SKM-1 (cell line): ENCODE measurements at regions not wholly inside any gene's neighbourhood (a gene's known extent, or its start where the extent isn't known, plus 50 kb on each side); places are given as distances from the start of the nearest gene placed in this dataset.

Experiments used
- DNase-seq: peaks from one replicate; lab custom pipeline; 2025; ENCODE audit not compliant: unreplicated experiment; lab: John Stamatoyannopoulos, UW

GRCh38 chr6:169083508-169083874 lies 170.2 kb downstream of the THBS2 start:
- DNase-seq: no peak

GRCh38 chr6:169082817-169083507 lies 170.7 kb downstream of the THBS2 start:
- DNase-seq: no peak

GRCh38 chr6:169082093-169082492 lies 171.6 kb downstream of the THBS2 start:
- DNase-seq: no peak

- no peak for DNase-seq
These were observed 172.4 kb downstream of the THBS2 start for GRCh38 chr6:169081248-169081647.

GRCh38 chr6:169079650-169080049 lies 174.0 kb downstream of the THBS2 start:
- DNase-seq: no peak

GRCh38 chr6:169078399-169079145 lies 175.1 kb downstream of the THBS2 start:
- DNase-seq: no peak

GRCh38 chr6:169075915-169076654 lies 177.6 kb downstream of the THBS2 start:
- DNase-seq: no peak

GRCh38 chr6:169075211-169075914 lies 178.3 kb downstream of the THBS2 start:
- DNase-seq: no peak

GRCh38 chr6:169074526-169074925 lies 179.1 kb downstream of the THBS2 start:
- DNase-seq: no peak

GRCh38 chr6:169073311-169073710 lies 180.3 kb downstream of the THBS2 start:
- DNase-seq: no peak

GRCh38 chr6:169072127-169073042 lies 181.3 kb downstream of the THBS2 start:
- no peak for DNase-seq

GRCh38 chr6:169071394-169071793 lies 182.3 kb downstream of the THBS2 start:
- DNase-seq: no peak

- DNase-seq: no peak
These were observed 183.0 kb downstream of the THBS2 start for GRCh38 chr6:169070506-169071176.

- no peak for DNase-seq
These were observed 184.3 kb downstream of the THBS2 start for GRCh38 chr6:169069356-169069755.

- no peak for DNase-seq
These were observed 189.5 kb downstream of the THBS2 start for GRCh38 chr6:169064194-169064593.

- DNase-seq: no peak
These were observed 191.4 kb downstream of the THBS2 start for GRCh38 chr6:169062272-169062671.

GRCh38 chr6:169058634-169059033 lies 195.0 kb downstream of the THBS2 start:
- DNase-seq: no peak

GRCh38 chr6:169052462-169052861 lies 201.2 kb downstream of the THBS2 start:
- no peak for DNase-seq

GRCh38 chr6:169051371-169051770 lies 202.3 kb downstream of the THBS2 start:
- DNase-seq: no peak

GRCh38 chr6:169048865-169049205 lies 204.8 kb downstream of the THBS2 start:
- no peak for DNase-seq
